OCI-LY1 (cell line): ENCODE measurements at regions not wholly inside any gene's neighbourhood (a gene's known extent, or its start where the extent isn't known, plus 50 kb on each side); places are given as distances from the start of the nearest gene placed in this dataset.

ENCODE experiments used
- H2AFZ ChIP-seq: fragments of 200-600 bp; sonication (generic), shearing (Covaris generic); 2 replicates; pipeline ENCODE4 v1.6.0; 2014; ENCODE audit warnings: antibody characterized with exemption, mild to moderate bottlenecking, low read length
- H3F3A ChIP-seq: fragments of 200-600 bp; sonication (generic), shearing (Covaris generic); 2 replicates; pipeline ENCODE4 v1.6.0; 2014; ENCODE audit warnings: mild to moderate bottlenecking, antibody characterized with exemption, low read length, moderate library complexity; ENCODE audit not compliant: insufficient read depth
- H3K27ac ChIP-seq: fragments of 200-600 bp; sonication (generic); 2 replicates; pipeline ENCODE4 v1.5.1; 2014; ENCODE audit warnings: low read length, mixed run types, mild to moderate bottlenecking, low read depth; ENCODE audit not compliant: poor library complexity, severe bottlenecking
- H3K27me3 ChIP-seq: fragments of 200-600 bp; sonication (generic); 2 replicates; pipeline ENCODE4 v1.6.0; 2014; ENCODE audit warnings: antibody characterized with exemption, mild to moderate bottlenecking, low read length, moderate library complexity; ENCODE audit not compliant: insufficient read depth
- H3K36me3 ChIP-seq: fragments of 200-600 bp; sonication (generic); 2 replicates; pipeline ENCODE4 v1.6.1; 2014; ENCODE audit warnings: mild to moderate bottlenecking, antibody characterized with exemption, low read length, moderate library complexity, mixed read lengths; ENCODE audit not compliant: insufficient read depth
- H3K4me1 ChIP-seq: fragments of 200-600 bp; sonication (generic); 2 replicates; pipeline ENCODE4 v1.5.1; 2014; ENCODE audit warnings: mild to moderate bottlenecking, low read length, moderate library complexity; ENCODE audit not compliant: insufficient read depth, severe bottlenecking
- H3K4me2 ChIP-seq: fragments of 200-600 bp; sonication (generic), shearing (Covaris generic); 2 replicates; pipeline ENCODE4 v1.6.1; 2014; ENCODE audit warnings: low read length
- H3K4me3 ChIP-seq: fragments of 200-600 bp; sonication (generic); 2 replicates; pipeline ENCODE4 v1.5.1; 2014; ENCODE audit warnings: low read length, low read depth, mild to moderate bottlenecking, mixed read lengths; ENCODE audit not compliant: poor library complexity, severe bottlenecking
- H3K79me2 ChIP-seq: fragments of 200-600 bp; shearing (Covaris generic); 2 replicates; pipeline ENCODE4 v1.6.1; 2016; ENCODE audit warnings: mixed run types, low read length, mixed read lengths; ENCODE audit not compliant: insufficient read depth
- H3K9ac ChIP-seq: fragments of 200-600 bp; sonication (generic), shearing (Covaris generic); 2 replicates; pipeline ENCODE4 v1.6.1; 2014; ENCODE audit warnings: mild to moderate bottlenecking, low read length, mixed read lengths
- H3K9me2 ChIP-seq: fragments of 200-600 bp; sonication (generic), shearing (Covaris generic); 2 replicates; pipeline ENCODE4 v1.6.1; 2014; ENCODE audit warnings: low read depth, mild to moderate bottlenecking, low read length, mixed read lengths
- H3K9me3 ChIP-seq: fragments of 200-600 bp; shearing (Covaris generic); 2 replicates; pipeline ENCODE4 v1.6.1; 2014; ENCODE audit warnings: low read length, mixed read lengths
- H4K20me1 ChIP-seq: fragments of 200-600 bp; sonication (generic), shearing (Covaris generic); 2 replicates; pipeline ENCODE4 v1.6.0; 2016; ENCODE audit warnings: mild to moderate bottlenecking, low read length; ENCODE audit not compliant: insufficient read depth
- CTCF ChIP-seq: fragments of 200-600 bp; sonication (generic), shearing (Covaris generic); IDR thresholded peaks from 2 replicates; pipeline ENCODE4 v1.5.1; 2017; ENCODE audit warnings: mild to moderate bottlenecking, antibody characterized with exemption, low read length, moderate library complexity, mixed read lengths
- EZH2 ChIP-seq: fragments of 200-600 bp; sonication (generic), shearing (Covaris generic); IDR thresholded peaks from 2 replicates; pipeline ENCODE4 v1.8.0; 2017; ENCODE audit warnings: borderline replicate concordance, mixed run types, mild to moderate bottlenecking, antibody characterized with exemption, low read length, moderate library complexity, mixed read lengths

DNA sequence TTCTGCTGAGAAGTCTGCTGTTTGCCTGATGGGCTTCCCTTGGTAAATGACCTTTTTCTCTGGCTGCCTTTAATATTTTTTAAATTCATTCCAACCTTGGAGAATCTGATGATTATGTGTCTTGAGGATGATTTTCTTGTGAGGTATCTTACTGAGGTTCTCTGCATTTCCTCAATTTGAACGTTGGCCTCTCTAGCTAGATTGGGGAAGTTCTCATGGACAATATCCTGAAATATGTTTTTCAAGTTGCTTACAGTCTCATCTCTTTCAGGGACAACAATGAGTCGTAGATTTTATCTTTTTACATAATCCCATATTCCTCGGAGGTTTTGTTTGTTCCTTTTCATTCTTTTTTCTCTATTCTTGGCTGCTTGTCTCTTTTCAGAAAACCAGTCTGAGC lies 208.4 kb downstream of the KIF20B start:
- Histone ChIP-seq H3K4me3 (no peak overlapping the region), H2AFZ (no peak overlapping the region), H3K9ac (no peak overlapping the region), H3K36me3 (no peaks in the 10 kb centered on the region), H3K4me1 (no peaks in the 10 kb centered on the region), H3K9me3 (no peaks in the 10 kb centered on the region), H3K27ac (no peak overlapping the region), H3K79me2 (no peaks in the 10 kb centered on the region), H3K9me2 (no peaks in the 10 kb centered on the region), H3K27me3 (no peaks in the 10 kb centered on the region), H4K20me1 (no peaks in the 10 kb centered on the region), H3K4me2 (no peak overlapping the region), H3F3A (no peaks in the 10 kb centered on the region)
- TF ChIP-seq CTCF, result no peak
- no peak for TF ChIP-seq EZH2

DNA sequence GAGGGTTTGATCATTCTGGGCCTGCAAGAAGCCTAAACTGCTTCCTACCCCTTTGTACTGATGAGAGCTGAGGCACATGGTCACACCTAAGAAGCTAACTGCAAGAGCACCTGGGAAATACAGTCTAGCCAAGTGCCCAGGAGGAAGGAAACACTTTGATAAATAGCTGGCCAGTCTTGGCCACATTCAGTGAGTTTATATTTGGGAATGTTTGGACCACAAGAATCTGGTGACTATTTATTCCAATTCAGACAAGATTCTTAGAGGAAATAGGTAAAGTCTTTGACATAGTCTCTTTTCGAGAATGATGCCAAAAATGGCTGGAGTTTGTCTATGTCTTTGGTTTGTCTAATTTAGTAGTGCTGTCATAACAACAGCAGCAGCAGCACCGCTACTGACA lies 213.6 kb downstream of the KIF20B start:
- TF ChIP-seq EZH2, result no peak
- TF ChIP-seq CTCF, result no peak

GRCh38 chr10:89915968-89916367 lies 214.6 kb downstream of the KIF20B start:
- no peak overlapping the region for H3K9ac ChIP-seq
- no peaks in the 10 kb centered on the region for H3K9me2 ChIP-seq
- no peaks in the 10 kb centered on the region for H3K27me3 ChIP-seq
- TF ChIP-seq EZH2 (no peak), CTCF (no peak)
- no peaks in the 10 kb centered on the region for H3K9me3 ChIP-seq
- no peak overlapping the region for H3K4me2 ChIP-seq
- H3K36me3 ChIP-seq, result no peaks in the 10 kb centered on the region
- H3K4me1 ChIP-seq, result no peaks in the 10 kb centered on the region
- no peaks in the 10 kb centered on the region for H3K79me2 ChIP-seq
- no peaks in the 10 kb centered on the region for H4K20me1 ChIP-seq
- H3F3A ChIP-seq, result no peaks in the 10 kb centered on the region
- no peak overlapping the region for H2AFZ ChIP-seq
- no peak overlapping the region for H3K27ac ChIP-seq
- H3K4me3 ChIP-seq, result no peak overlapping the region

More for the DNA sequence above, 213.6 kb downstream of the KIF20B start:
- Histone ChIP-seq H3K4me1 (no peaks in the 10 kb centered on the region), H2AFZ (no peak overlapping the region), H3K9me2 (no peaks in the 10 kb centered on the region), H3K4me2 (no peak overlapping the region), H3K9ac (no peak overlapping the region), H4K20me1 (no peaks in the 10 kb centered on the region), H3K27ac (no peak overlapping the region), H3K79me2 (no peaks in the 10 kb centered on the region), H3F3A (no peaks in the 10 kb centered on the region), H3K9me3 (no peaks in the 10 kb centered on the region), H3K36me3 (no peaks in the 10 kb centered on the region), H3K4me3 (no peak overlapping the region), H3K27me3 (no peaks in the 10 kb centered on the region)
